RPMI7951 (cell line): ENCODE measurements at regions not wholly inside any gene's neighbourhood (a gene's known extent, or its start where the extent isn't known, plus 50 kb on each side); places are given as distances from the start of the nearest gene placed in this dataset.

Experiments
- DNase-seq: peaks from one replicate; pipeline ENCODE4 v3.0.0-alpha.2; 2012; ENCODE audit warnings: low read depth

DNA sequence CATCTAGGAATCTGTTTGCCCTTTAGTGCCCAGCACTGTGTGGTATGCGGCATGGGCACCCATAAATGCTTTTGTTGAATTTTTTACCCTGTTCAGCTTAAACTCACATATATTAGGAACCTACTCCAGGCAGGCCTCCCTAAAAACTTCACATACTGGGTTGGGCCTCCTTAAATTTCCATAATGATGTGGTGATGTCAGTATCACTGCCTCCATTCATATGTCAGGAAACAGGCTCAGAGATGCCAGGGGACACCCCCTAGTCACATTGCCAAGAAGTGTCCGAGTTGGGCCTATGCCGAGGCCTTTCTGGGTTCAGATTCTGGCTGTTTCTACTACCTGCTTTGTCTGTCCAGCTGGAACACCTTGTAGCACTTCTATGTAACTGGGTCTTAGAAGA lies 55.7 kb upstream of the RUNX3 start:
- no peak for DNase-seq

DNA sequence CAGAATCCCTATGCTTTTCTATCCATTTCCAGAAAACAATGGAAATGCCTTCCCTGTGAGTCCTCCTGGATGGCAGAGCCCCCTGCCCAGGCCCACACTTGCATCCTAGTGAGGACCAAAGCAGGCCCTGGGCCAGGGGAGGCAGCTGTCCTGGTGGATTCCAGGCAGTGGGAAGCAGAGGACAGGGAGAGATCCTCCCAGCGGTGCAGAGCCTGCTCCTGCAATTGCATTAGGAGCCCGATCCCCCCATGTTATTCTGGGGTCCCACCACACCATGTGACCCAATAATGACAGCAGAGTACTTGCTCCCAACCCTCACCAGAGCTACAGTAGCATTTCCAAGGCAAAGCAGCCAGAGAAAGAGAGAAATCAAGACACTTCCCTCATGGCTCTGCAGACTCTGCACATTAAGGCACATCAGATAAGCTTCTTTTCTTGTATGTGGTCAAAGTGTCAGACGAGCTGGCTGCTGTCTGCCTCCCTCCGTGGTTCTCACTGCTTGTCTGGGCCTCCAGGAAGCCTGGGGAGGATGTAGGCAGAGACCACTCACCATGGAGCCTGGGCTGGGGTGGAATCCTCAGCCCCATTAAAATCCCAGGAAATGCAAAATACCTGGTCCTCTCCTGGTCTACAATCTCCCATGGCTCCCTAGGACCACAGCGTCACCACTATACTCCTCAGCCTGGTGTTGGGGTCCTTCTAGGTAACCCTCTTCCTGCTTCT lies 54.9 kb upstream of the RUNX3 start:
- no peak for DNase-seq

DNA sequence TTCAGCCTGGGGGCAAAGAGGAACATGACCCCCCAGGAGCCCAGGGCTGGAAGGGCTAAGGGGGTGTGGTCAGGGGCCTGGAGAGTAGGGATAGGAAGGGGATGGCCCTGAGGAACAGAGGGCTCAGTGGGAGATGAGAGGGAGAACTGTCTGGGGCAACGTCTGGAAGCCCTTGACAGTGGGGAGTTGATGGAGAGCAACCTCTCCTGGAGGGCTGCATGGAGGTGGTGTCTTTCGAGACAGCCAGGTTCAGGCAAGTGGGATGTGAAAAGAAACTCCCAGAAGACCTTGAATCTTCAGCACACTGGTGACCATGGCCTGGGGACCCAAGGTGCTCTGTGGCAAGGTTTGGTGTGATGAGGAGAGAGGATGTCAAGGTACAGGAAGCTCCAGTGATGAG lies 54.2 kb upstream of the RUNX3 start:
- DNase-seq = no peak

DNA sequence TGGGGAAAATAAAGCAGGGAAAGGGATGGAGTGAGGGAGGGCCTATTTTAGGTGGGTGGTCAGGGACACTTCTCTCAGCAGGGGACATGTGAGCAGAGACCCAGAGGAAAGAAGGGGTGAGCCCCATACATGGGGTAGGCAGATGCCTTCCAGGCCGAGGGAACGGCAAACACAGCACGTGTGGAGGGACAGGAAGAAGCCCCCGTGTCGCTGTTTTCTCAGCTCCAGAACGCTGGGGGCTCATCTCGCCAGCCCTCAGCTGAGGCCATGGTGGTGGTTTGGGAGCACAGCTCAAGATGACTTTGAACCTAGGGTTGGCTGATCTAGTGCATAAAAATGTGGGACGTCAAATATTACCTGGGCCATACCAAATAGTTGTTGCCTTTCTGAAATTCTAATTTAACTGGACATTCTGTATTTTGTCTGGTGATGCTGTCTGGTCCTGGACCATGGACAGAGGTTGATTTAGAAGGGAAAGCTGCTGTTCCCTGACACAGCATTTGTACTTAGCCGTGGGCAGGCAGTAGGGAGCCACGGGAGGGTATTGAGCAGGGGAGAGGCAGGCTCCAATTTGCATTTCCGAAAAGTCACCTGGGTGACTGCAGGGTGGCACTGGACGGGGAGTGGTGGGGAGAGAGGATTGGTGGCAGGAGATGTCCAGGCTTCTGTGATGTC lies 53.1 kb upstream of the RUNX3 start:
- DNase-seq = no peak

DNA sequence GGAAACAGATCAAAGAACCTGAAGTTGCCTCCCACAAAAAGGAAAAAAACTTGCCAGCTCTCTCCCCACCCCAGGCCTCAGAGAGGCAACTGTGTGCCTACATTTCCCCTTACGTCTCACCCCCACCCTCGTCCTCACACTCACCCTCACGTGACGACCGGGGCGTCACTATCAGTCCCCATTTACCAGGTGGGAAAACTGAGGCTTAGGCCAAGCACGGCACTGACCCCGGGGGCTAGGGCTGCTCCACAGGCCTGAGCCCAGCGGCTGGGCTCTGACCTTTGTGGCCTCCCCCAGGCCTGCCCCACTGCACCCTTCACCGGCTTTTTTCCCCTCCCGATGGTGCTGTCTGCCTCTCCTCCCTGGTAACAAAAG lies 51.5 kb upstream of the RUNX3 start:
- DNase-seq = no peak

DNA sequence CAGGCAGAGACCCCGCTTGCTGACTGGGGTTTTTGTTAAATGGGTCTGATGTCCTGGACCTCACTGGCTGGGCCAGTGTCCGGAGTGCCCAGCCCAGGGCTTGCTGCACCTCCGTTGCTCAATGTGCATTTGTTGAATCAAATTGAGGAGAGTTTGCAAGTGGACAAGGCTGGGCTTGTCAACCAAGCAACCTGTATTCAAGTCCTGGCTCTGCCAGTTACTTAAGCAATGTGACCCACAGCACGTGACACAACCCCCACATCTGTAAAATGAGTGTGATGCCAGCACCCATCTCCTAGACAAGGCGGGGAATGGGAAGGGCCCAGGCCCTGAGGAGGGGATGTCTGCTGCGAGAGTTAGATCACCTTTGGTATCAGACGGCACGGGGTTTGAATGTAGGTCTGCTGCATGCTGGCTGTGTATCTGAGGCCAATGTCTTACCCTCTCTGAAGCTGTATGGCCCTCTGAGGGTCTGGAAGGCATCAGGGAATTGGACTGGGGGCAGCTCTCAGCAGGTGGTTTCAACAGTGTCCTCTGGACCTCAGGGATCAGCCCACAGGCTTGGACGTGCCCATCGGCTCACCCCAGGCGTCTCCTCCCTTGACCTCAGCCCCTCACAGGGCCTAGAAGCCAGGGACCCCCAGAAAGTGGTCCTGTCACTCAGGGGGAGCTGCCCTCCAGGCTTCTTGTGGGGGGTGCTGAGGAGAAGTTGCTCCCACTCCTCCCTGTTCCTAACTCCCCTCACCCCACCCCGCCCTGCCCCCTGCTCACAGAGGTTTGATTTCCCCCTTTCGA lies 51.0 kb upstream of the RUNX3 start:
- DNase-seq = no peak
